GM19025 (cell line): ENCODE measurements at regions not wholly inside any gene's neighbourhood (a gene's known extent, or its start where the extent isn't known, plus 50 kb on each side); places are given as distances from the start of the nearest gene placed in this dataset.

Source experiments
- ATAC-seq: cut with Tn5 transposase; IDR thresholded peaks from one replicate; pipeline ENCODE4 v1.9.1; 2021; ENCODE audit warnings: mild to moderate bottlenecking, low read depth, moderate library complexity; ENCODE audit not compliant: unreplicated experiment

GRCh38 chr6:167049275-167049674 is 50.1 kb downstream of the CEP43 start:
- no peak for ATAC-seq

DNA sequence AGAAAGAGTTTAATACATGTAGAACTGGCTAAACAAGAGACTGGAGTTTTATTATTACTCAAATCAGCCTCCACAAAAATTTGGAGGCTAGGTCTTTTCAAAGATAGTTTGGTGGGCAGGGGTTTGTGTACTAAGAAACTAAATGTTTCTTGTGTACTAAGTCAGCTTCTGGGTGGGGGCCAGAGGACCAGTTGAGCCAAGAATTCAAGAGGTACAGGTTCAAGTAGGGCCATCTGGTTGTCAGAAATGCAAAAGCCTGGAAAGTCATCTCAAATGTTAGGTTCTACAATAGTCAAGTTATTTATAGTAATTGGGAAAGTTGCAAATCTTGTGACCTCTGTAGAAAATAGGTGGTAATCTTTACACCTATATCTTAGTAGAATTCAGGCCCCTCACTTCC is 51.7 kb downstream of the CEP43 start:
- no peak for ATAC-seq

GRCh38 chr6:167053895-167054530 is 54.8 kb downstream of the CEP43 start:
- no peak for ATAC-seq

DNA sequence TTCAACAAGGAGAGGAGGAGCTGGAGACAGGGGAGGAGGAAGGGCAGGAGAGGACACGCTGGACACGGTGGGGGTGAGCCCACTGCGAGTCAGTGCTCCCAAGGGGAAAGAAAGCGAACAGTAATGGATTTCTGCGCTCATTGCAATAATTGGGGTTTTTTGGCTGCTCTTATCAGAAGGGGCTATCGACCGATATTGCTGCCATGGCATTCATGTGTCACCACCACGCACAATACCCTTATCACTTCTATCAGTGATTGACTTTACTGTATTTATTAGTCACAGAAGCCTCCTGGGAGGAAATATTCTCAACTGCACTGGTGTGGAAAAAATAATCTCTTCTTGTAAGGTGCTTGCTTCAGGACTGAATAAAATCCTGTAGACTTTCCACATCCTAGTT is 55.8 kb downstream of the CEP43 start:
- no peak for ATAC-seq

GRCh38 chr6:167056370-167056769 is 57.2 kb downstream of the CEP43 start:
- peak; percentile 85 for ATAC-seq

DNA sequence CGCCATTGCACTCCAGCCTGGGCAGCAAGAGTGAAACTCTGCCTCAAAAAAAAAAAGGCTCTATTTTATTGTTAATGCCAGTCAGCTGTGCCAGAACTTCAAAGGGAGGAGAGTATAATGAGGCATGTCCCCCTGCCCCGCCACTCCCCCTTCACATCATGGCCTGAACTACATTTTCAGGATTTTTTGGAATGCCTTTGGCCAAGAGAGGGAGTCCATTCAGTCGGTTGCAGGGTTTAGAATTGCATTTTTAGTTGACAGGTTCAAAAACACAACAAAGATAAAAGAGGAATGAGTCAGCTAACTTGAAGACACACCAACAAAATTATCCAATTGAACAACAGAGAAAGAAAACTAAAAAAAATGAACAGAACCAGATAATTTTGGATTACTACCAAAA is 59.1 kb downstream of the CEP43 start:
- ATAC-seq, result no peak
